Neuronal stem cell (in vitro differentiated cells): ENCODE measurements at regions not wholly inside any gene's neighbourhood (a gene's known extent, or its start where the extent isn't known, plus 50 kb on each side); places are given as distances from the start of the nearest gene placed in this dataset.

ENCODE experiments used
- DNase-seq: peaks from one replicate; pipeline ENCODE4 v3.0.0-alpha.2; 2013; ENCODE audit warnings: low spot score
- H2AFZ ChIP-seq: one replicate; pipeline ENCODE4 v1.6.1; 2013; ENCODE audit warnings: mild to moderate bottlenecking, low read length, inconsistent platforms
- H2AK5ac ChIP-seq: 2 replicates; pipeline ENCODE4 v1.6.1; 2013; ENCODE audit warnings: low read depth, mild to moderate bottlenecking, inconsistent platforms, low read length, moderate library complexity, mixed read lengths
- H2BK120ac ChIP-seq: 2 replicates; pipeline ENCODE4 v1.6.1; 2013; ENCODE audit warnings: low read depth, mild to moderate bottlenecking, inconsistent platforms, low read length, moderate library complexity, mixed read lengths
- H2BK12ac ChIP-seq: one replicate; pipeline ENCODE4 v1.6.1; 2013; ENCODE audit warnings: low read length, inconsistent platforms
- H2BK15ac ChIP-seq: 2 replicates; pipeline ENCODE4 v1.6.1; 2013; ENCODE audit warnings: mild to moderate bottlenecking, low read length, inconsistent platforms, mixed read lengths
- H2BK5ac ChIP-seq: one replicate; pipeline ENCODE4 v1.6.1; 2013; ENCODE audit warnings: inconsistent platforms, mild to moderate bottlenecking, low read length, moderate library complexity
- H3K14ac ChIP-seq: one replicate; pipeline ENCODE4 v1.6.1; 2013; ENCODE audit warnings: low read length, inconsistent platforms
- H3K18ac ChIP-seq: 2 replicates; pipeline ENCODE4 v1.6.1; 2013; ENCODE audit warnings: low read length, inconsistent platforms
- H3K23ac ChIP-seq: 2 replicates; pipeline ENCODE4 v1.6.1; 2013; ENCODE audit warnings: low read depth, mild to moderate bottlenecking, mixed read lengths, low read length, inconsistent platforms; ENCODE audit not compliant: poor library complexity
- H3K27ac ChIP-seq: replicated peaks from 3 replicates; pipeline ENCODE4 v1.5.1; 2013; ENCODE audit warnings: low read length, inconsistent platforms
- H3K27me3 ChIP-seq, 3 experiments: 2 replicates each; pipeline ENCODE4 v1.6.1; 2013; ENCODE audit warnings: low read length in 3 of 3, mild to moderate bottlenecking in 2 of 3, inconsistent platforms in 1 of 3, low read depth in 1 of 3, mixed read lengths in 1 of 3, moderate library complexity in 1 of 3; ENCODE audit not compliant: control insufficient read depth in 3 of 3, insufficient read depth in 3 of 3
- H3K36me3 ChIP-seq, 2 donors: replicated peaks in 1 of 2; 2 replicates each; pipeline ENCODE4 v1.6.1; 2013; ENCODE audit warnings: low read length in 2 of 2; ENCODE audit not compliant: control insufficient read depth in 2 of 2, insufficient read depth in 2 of 2
- H3K4ac ChIP-seq: 2 replicates; pipeline ENCODE4 v1.6.1; 2013; ENCODE audit warnings: inconsistent platforms, mild to moderate bottlenecking, low read length, moderate library complexity
- H3K4me1 ChIP-seq, 2 donors: 1 replicate in 1 of 2; 2 replicates in 1 of 2; pipeline ENCODE4 v1.6.1; 2013; ENCODE audit warnings: low read length in 2 of 2, low read depth in 1 of 2; ENCODE audit not compliant: control insufficient read depth in 2 of 2, insufficient read depth in 1 of 2
- H3K4me2 ChIP-seq: one replicate; pipeline ENCODE4 v1.6.1; 2013; ENCODE audit warnings: mild to moderate bottlenecking, low read length, inconsistent platforms; ENCODE audit not compliant: insufficient read depth, poor library complexity, severe bottlenecking
- H3K4me3 ChIP-seq, 2 donors: 2 replicates each; pipeline ENCODE4 v1.5.1; 2013; ENCODE audit warnings: low read length in 2 of 2, mild to moderate bottlenecking in 2 of 2, inconsistent platforms in 1 of 2, moderate library complexity in 1 of 2
- H3K79me1 ChIP-seq: one replicate; pipeline ENCODE4 v1.6.1; 2013; ENCODE audit warnings: low read depth, mild to moderate bottlenecking, inconsistent platforms, low read length, moderate library complexity
- H3K9ac ChIP-seq: one replicate; pipeline ENCODE4 v1.6.1; 2013; ENCODE audit warnings: mild to moderate bottlenecking, low read depth, low read length, inconsistent platforms; ENCODE audit not compliant: poor library complexity
- H3K9me3 ChIP-seq, 2 donors: replicated peaks in 1 of 2; 2 replicates each; pipeline versions ENCODE3 to v1.6.1; 2013; ENCODE audit warnings: low read length in 2 of 2, mild to moderate bottlenecking in 2 of 2, inconsistent platforms in 1 of 2, low read depth in 1 of 2, mixed read lengths in 1 of 2, moderate library complexity in 1 of 2; ENCODE audit not compliant: control insufficient read depth in 2 of 2, insufficient read depth in 1 of 2
- H4K8ac ChIP-seq: one replicate; pipeline ENCODE4 v1.6.1; 2013; ENCODE audit warnings: low read depth, mild to moderate bottlenecking, inconsistent platforms, low read length, moderate library complexity
- H4K91ac ChIP-seq: one replicate; pipeline ENCODE4 v1.6.1; 2013; ENCODE audit warnings: low read length, low read depth, mild to moderate bottlenecking, inconsistent platforms; ENCODE audit not compliant: poor library complexity
- WGBS, 2 donors: extraction: QIAGEN DNeasy Blood & Tissue Kit; methylation state at CpG; one replicate each; pipeline ENCODE4 v1.1.7; 2013; ENCODE audit warnings: missing lambda C conversion rate in 2 of 2, mixed read lengths in 1 of 2; ENCODE audit not compliant: insufficient read length in 2 of 2, insufficient replicate concordance in 1 of 2; ENCODE audit errors: extremely low coverage in 2 of 2; 5-methylcytosine and 5-hydroxymethylcytosine counted together

DNA sequence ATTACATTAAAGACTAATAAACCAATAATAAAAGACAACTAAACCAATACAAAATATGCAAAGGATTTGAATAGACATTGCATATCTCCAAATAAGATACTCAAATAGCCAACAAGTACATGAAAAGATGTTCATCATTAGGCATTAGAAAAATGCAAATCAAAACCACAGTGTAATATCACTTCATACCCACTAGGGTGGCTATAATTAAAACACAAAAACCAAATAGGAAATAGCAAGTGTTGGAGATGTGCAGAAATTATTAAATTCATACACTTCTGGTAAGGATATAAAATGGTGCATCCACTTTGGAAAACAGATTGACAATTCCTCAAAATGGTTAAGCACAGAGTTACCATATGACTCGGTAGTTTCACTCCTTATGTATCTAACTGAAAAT lies 860.8 kb upstream of the DIAPH2 start:
- WGBS, 2 donors: no CpG with 5 or more reads among the region's 1 CpG
- no peak overlapping the region for H3K14ac ChIP-seq

GRCh38 chrX:95835223-95835622 lies 849.4 kb upstream of the DIAPH2 start:
- Histone ChIP-seq H3K14ac (no peak overlapping the region), H2BK120ac (no peak overlapping the region)

More for the DNA sequence above, 860.8 kb upstream of the DIAPH2 start:
- H3K9me3 ChIP-seq: no peaks in the 10 kb centered on the region
- H2BK12ac ChIP-seq: no peak overlapping the region
- H3K18ac ChIP-seq: no peak overlapping the region
- H2BK15ac ChIP-seq: no peak overlapping the region
- H4K8ac ChIP-seq: no peak overlapping the region
- no peak for DNase-seq
- H2AK5ac ChIP-seq: no peak overlapping the region
- H4K91ac ChIP-seq: no peak overlapping the region
- no peaks in the 10 kb centered on the region for H3K36me3 ChIP-seq
- H2BK5ac ChIP-seq: no peak overlapping the region
- no peak overlapping the region for H2BK120ac ChIP-seq
- no peaks in the 10 kb centered on the region for H3K27me3 ChIP-seq
- H2AFZ ChIP-seq: no peak overlapping the region
- H3K4ac ChIP-seq: no peak overlapping the region
- H3K79me1 ChIP-seq: no peaks in the 10 kb centered on the region
- no peaks in the 10 kb centered on the region for H3K4me1 ChIP-seq
- no peak overlapping the region for H3K23ac ChIP-seq
- no peak overlapping the region for H3K9ac ChIP-seq
- no peak overlapping the region for H3K27ac ChIP-seq
- H3K4me3 ChIP-seq: no peak overlapping the region
- H3K4me2 ChIP-seq: no peak overlapping the region

DNA sequence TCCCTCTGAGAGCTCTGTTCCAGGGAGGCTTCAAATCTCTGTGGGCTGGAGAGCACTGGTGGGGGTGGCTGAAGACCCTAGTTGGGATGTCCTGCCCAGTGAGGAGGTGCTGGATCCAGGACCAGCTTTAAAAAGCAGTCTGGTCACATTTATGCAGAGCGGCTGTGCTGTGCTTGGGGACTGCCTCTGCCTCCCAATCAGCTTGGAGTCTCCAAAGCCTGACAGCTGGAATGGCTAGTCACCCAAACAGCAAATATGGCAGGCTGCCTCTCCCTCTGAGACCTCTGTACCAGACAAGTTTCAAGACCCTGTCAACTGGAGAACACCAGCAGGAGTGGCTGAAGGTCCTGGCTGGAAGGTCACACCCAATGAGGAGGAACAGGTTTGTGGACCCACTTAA lies 848.1 kb upstream of the DIAPH2 start:
- Histone ChIP-seq H3K9ac (no peak overlapping the region), H3K36me3 (no peaks in the 10 kb centered on the region), H3K4me3 (no peak overlapping the region), H3K27ac (no peak overlapping the region), H3K4me1 (no peaks in the 10 kb centered on the region), H3K9me3 (no peaks in the 10 kb centered on the region), H4K91ac (no peak overlapping the region), H2BK12ac (no peak overlapping the region), H3K4me2 (no peak overlapping the region), H2BK5ac (no peak overlapping the region), H2AFZ (no peak overlapping the region), H2BK15ac (no peak overlapping the region), H3K4ac (no peak overlapping the region), H3K23ac (no peak overlapping the region), H3K27me3 (no peaks in the 10 kb centered on the region), H2BK120ac (no peak overlapping the region), H3K18ac (no peak overlapping the region), H3K79me1 (no peaks in the 10 kb centered on the region), H4K8ac (no peak overlapping the region), H2AK5ac (no peak overlapping the region), H3K14ac (no peak overlapping the region)
- no CpG with 5 or more reads among the region's 1 CpG for WGBS, 2 donors
- DNase-seq: no peak

More at GRCh38 chrX:95835223-95835622, 849.4 kb upstream of the DIAPH2 start:
- Histone ChIP-seq H2BK5ac (no peak overlapping the region), H3K9me3 (no peaks in the 10 kb centered on the region), H2BK12ac (no peak overlapping the region), H3K23ac (no peak overlapping the region), H3K9ac (no peak overlapping the region), H3K27me3 (no peaks in the 10 kb centered on the region), H4K91ac (no peak overlapping the region), H3K4me2 (no peak overlapping the region), H3K4ac (no peak overlapping the region), H3K27ac (no peak overlapping the region), H3K36me3 (no peaks in the 10 kb centered on the region), H3K4me1 (no peaks in the 10 kb centered on the region), H2AK5ac (no peak overlapping the region), H4K8ac (no peak overlapping the region), H2AFZ (no peak overlapping the region), H2BK15ac (no peak overlapping the region), H3K79me1 (no peaks in the 10 kb centered on the region), H3K4me3 (no peak overlapping the region), H3K18ac (no peak overlapping the region)
- no peak for DNase-seq
- WGBS, 2 donors: no CpG with 5 or more reads among the region's 6 CpGs

DNA sequence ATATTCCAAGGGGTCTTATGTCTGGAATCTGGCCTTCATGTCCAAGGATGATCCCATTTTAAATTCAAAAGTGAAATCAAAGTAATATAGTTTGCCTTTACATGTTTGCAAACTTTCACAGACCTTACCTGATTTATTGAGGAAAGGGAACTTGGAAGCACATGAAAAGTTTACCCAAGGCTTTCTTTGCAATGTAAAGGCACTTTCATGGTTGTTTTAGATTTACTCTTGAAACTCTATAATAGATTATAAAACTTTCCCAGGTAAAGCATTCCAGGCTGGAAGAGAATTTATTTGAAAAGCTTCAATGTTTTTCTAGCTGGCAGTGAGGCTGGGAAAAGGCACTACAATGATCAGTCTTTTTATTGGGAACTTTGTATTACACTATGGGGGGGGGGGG lies 842.8 kb upstream of the DIAPH2 start:
- Histone ChIP-seq H3K9me3 (no peaks in the 10 kb centered on the region), H2BK15ac (no peak overlapping the region), H3K4me1 (no peaks in the 10 kb centered on the region), H2AFZ (no peak overlapping the region), H3K9ac (no peak overlapping the region), H3K4ac (no peak overlapping the region), H2AK5ac (no peak overlapping the region), H3K36me3 (no peaks in the 10 kb centered on the region), H3K4me3 (no peak overlapping the region), H3K27me3 (no peaks in the 10 kb centered on the region), H4K8ac (no peak overlapping the region), H3K14ac (no peak overlapping the region), H3K18ac (no peak overlapping the region), H3K27ac (no peak overlapping the region), H3K4me2 (no peak overlapping the region), H3K79me1 (no peaks in the 10 kb centered on the region), H4K91ac (no peak overlapping the region), H2BK12ac (no peak overlapping the region), H2BK120ac (no peak overlapping the region), H2BK5ac (no peak overlapping the region), H3K23ac (no peak overlapping the region)
- no peak for DNase-seq
